Inferior parietal cortex (tissue), 1 donor: ENCODE measurements at regions not wholly inside any gene's neighbourhood (a gene's known extent, or its start where the extent isn't known, plus 50 kb on each side); places are given as distances from the start of the nearest gene placed in this dataset.

Experiments used
- DNase-seq: peaks from one replicate; pipeline ENCODE4 v3.0.0-alpha.2; 2016; ENCODE audit errors: extremely low spot score

DNA sequence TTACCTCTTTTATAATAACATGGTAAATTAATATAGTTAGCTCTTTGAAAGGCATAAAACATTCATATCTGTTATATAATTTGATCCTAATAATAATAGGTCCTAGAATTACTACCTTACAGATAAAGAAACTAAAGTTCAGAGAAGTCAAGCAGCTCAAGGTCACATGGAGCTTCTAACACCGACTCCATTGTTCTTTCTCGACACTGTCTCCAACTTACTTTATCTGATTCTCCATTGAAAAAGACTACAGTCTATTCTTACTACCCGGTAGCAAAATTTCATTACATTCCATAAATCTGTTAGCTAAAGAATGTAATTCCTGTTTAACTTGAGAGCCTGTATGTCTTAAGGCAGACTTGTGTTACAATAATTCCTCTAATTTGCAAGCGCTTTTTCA lies 96.3 kb upstream of the TMEM161B start:
- no peak for DNase-seq

DNA sequence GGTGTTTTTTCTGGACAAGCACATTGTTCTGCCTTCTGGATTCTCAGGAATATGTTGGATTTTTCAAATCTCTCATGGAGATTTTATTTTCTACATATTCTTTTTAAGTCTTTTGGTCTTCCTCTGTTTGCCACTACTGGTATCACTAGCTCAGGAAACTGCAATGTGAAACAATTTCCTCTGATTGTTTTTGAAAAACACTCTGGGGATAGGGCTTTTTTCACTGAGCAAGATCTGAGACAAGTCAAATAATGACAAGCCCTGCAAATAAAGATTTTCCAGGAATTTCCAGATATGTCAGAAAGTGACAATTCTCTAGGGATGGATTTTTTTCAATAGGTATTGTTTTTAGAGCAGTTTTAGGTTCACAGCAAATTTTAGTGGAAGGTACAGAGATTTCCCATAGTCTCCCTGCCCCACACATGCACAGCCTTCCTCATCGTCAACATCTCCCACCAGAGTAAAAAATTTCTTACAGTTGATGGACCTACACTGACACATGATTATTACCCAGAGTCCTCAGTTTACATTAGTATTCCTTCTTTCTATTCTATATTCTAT lies 86.9 kb upstream of the TMEM161B start:
- no peak for DNase-seq

GRCh38 chr5:88325868-88326267 lies 57.2 kb upstream of the TMEM161B start:
- DNase-seq, result no peak

GRCh38 chr5:88322785-88323184 lies 54.1 kb upstream of the TMEM161B start:
- DNase-seq, result no peak
